GM12865 (cell line): ENCODE measurements at regions not wholly inside any gene's neighbourhood (a gene's known extent, or its start where the extent isn't known, plus 50 kb on each side); places are given as distances from the start of the nearest gene placed in this dataset.

Experiments used
- DNase-seq: peaks from one replicate; pipeline ENCODE4 v3.0.0; 2010; ENCODE audit warnings: low read depth
- H3K4me3 ChIP-seq: 2 replicates; pipeline ENCODE4 v1.5.1; 2011; ENCODE audit warnings: mild to moderate bottlenecking, low read depth, low read length, control low read depth
- CTCF ChIP-seq: IDR thresholded peaks from 2 replicates; pipeline ENCODE4 v1.5.1; 2011; ENCODE audit warnings: low read length, control low read depth, low read depth, inconsistent platforms; ENCODE audit not compliant: insufficient read depth; ENCODE audit errors: missing control alignments

- no peak overlapping the region for H3K4me3 ChIP-seq
- TF ChIP-seq CTCF = no peak
- DNase-seq = no peak
Measured at GRCh38 chr2:185202945-185203528, 535.6 kb upstream of the FSIP2 start.

GRCh38 chr2:185208261-185208660 lies 530.3 kb upstream of the FSIP2 start:
- DNase-seq = peak; percentile 27
- no peak overlapping the region for H3K4me3 ChIP-seq
- TF ChIP-seq CTCF = peak; percentile 37

GRCh38 chr2:185215497-185215896 lies 523.1 kb upstream of the FSIP2 start:
- peak; percentile 26 for DNase-seq
- TF ChIP-seq CTCF = no peak
- H3K4me3 ChIP-seq = no peak overlapping the region

GRCh38 chr2:185219981-185220380 lies 518.6 kb upstream of the FSIP2 start:
- no peak for DNase-seq
- no peak overlapping the region for H3K4me3 ChIP-seq
- TF ChIP-seq CTCF = no peak

GRCh38 chr2:185222311-185222710 lies 516.3 kb upstream of the FSIP2 start:
- H3K4me3 ChIP-seq = no peak overlapping the region
- TF ChIP-seq CTCF = no peak
- DNase-seq = no peak

DNA sequence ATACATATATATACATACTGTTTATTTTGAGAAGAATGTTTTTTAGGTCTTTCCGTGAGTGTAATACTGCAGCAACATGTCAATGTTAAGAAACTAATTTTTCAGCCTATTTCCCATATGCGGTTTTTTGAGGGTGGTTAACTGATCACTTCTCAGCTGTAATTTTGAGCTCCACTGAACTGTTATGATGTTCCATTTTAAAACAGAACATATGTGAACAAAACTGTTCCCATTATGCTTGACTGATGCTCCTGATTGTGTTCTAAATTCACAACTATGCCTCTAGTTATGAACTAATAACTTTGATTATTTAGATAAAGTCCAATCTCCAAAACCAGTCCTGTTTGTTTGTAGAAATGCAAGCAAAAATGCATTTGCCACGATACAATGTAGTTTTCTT lies 511.2 kb upstream of the FSIP2 start:
- no peak overlapping the region for H3K4me3 ChIP-seq
- no peak for DNase-seq
- TF ChIP-seq CTCF = no peak

DNA sequence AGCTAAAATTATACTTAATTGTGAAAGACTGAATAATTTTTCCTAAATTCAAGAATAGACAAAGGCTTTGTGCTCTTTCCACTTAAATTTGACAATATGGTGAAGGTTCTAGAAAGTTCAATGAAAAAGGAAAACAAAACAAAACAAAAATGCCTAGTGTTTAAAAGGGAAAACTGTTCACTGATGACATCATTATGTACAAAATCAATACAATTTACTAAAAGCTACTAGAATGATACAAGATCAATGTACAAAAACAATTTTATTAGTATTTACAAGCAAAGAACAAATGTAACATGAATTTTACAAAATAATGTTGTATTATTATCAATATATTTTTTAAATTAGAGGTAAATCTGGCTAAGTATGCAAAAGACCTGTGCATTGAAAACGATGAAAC lies 499.1 kb upstream of the FSIP2 start:
- no peak for TF ChIP-seq CTCF
- no peak overlapping the region for H3K4me3 ChIP-seq
- no peak for DNase-seq
